Astrocyte (in vitro differentiated cells and primary cell): ENCODE measurements at regions not wholly inside any gene's neighbourhood (a gene's known extent, or its start where the extent isn't known, plus 50 kb on each side); places are given as distances from the start of the nearest gene placed in this dataset.

ENCODE experiments used
- CTCF ChIP-seq: IDR thresholded peaks from 2 replicates; pipeline ENCODE4 v1.5.1; 2011; ENCODE audit warnings: low read depth, mild to moderate bottlenecking, inconsistent platforms, low read length, moderate library complexity; ENCODE audit not compliant: insufficient read depth
- EZH2 ChIP-seq: IDR thresholded peaks from 2 replicates; pipeline ENCODE4 v1.6.1; 2012; ENCODE audit warnings: mild to moderate bottlenecking, low read length, inconsistent platforms; ENCODE audit not compliant: insufficient read depth

GRCh38 chr5:9782826-9783560, 152.8 kb upstream of the TAS2R1 start:
- TF ChIP-seq CTCF, result no peak
- TF ChIP-seq EZH2, result no peak
